Keratinocyte (primary cell): ENCODE measurements at regions not wholly inside any gene's neighbourhood (a gene's known extent, or its start where the extent isn't known, plus 50 kb on each side); places are given as distances from the start of the nearest gene placed in this dataset.

Source experiments
- DNase-seq: peaks from one replicate; pipeline ENCODE4 v3.0.0-alpha.2; 2011; ENCODE audit warnings: low read depth, missing footprints, low spot score
- FAIRE-seq: peaks from 2 replicates; lab custom pipeline; 2011; peaks lifted over from hg19 to GRCh38; lab: Jason Lieb, UNC
- H2AFZ ChIP-seq: 2 replicates; pipeline ENCODE4 v1.6.0; 2012; ENCODE audit warnings: low read length, control low read depth, inconsistent platforms; ENCODE audit not compliant: control insufficient read depth
- H3K27ac ChIP-seq: 2 replicates; pipeline ENCODE4 v1.5.1; 2011; ENCODE audit warnings: low read length; ENCODE audit not compliant: control insufficient read depth, insufficient read depth
- H3K27me3 ChIP-seq: 3 replicates; pipeline ENCODE4 v1.6.0; 2011; ENCODE audit warnings: low read length; ENCODE audit not compliant: control insufficient read depth, insufficient read depth; ENCODE audit errors: extremely low read depth
- H3K36me3 ChIP-seq, 2 experiments: 2 replicates in 1 of 2; 3 replicates in 1 of 2; pipeline ENCODE4 v1.5.1; 2011; ENCODE audit warnings: low read length in 2 of 2, mild to moderate bottlenecking in 1 of 2; ENCODE audit not compliant: control insufficient read depth in 2 of 2, insufficient read depth in 2 of 2; ENCODE audit errors: extremely low read depth in 1 of 2
- H3K4me1 ChIP-seq: 3 replicates; pipeline ENCODE4 v1.5.1; 2011; ENCODE audit warnings: low read length; ENCODE audit not compliant: control insufficient read depth, insufficient read depth; ENCODE audit errors: extremely low read depth
- H3K4me2 ChIP-seq: 3 replicates; pipeline ENCODE4 v1.6.0; 2011; ENCODE audit warnings: low read depth, low read length; ENCODE audit not compliant: control insufficient read depth, insufficient read depth; ENCODE audit errors: extremely low read depth
- H3K4me3 ChIP-seq, 3 experiments: fragments of 200-600 bp in 1 of 3; sonication (generic) in 1 of 3; 2 replicates in 2 of 3; 3 replicates in 1 of 3; pipeline ENCODE4 v1.5.1; 2011 to 2016; ENCODE audit warnings: low read length in 3 of 3, mild to moderate bottlenecking in 3 of 3, control low read depth in 2 of 3, inconsistent platforms in 1 of 3, low read depth in 1 of 3, mixed read lengths in 1 of 3, mixed run types in 1 of 3, moderate library complexity in 1 of 3; ENCODE audit not compliant: control insufficient read depth in 2 of 3, insufficient read depth in 2 of 3; ENCODE audit errors: extremely low read depth in 1 of 3
- H3K79me2 ChIP-seq: 2 replicates; pipeline ENCODE4 v1.6.0; 2012; ENCODE audit warnings: low read length; ENCODE audit not compliant: control insufficient read depth, insufficient read depth
- H3K9ac ChIP-seq: 3 replicates; pipeline ENCODE4 v1.6.0; 2011; ENCODE audit warnings: low read length; ENCODE audit not compliant: control insufficient read depth, insufficient read depth; ENCODE audit errors: extremely low read depth
- H3K9me1 ChIP-seq: 3 replicates; pipeline ENCODE4 v1.6.0; 2011; ENCODE audit warnings: low read length; ENCODE audit not compliant: control insufficient read depth, insufficient read depth; ENCODE audit errors: extremely low read depth
- H3K9me3 ChIP-seq: 2 replicates; pipeline ENCODE4 v1.5.1; 2012; ENCODE audit warnings: low read depth, low read length; ENCODE audit not compliant: control insufficient read depth
- H4K20me1 ChIP-seq: 3 replicates; pipeline ENCODE4 v1.6.0; 2011; ENCODE audit warnings: low read length; ENCODE audit not compliant: control insufficient read depth, insufficient read depth; ENCODE audit errors: extremely low read depth
- CTCF ChIP-seq, 3 experiments: IDR thresholded peaks in 1 of 3; conservative IDR thresholded peaks in 1 of 3; optimal IDR thresholded peaks in 1 of 3; 2 replicates in 2 of 3; 3 replicates in 1 of 3; pipeline versions ENCODE3 to v1.5.1; 2011; ENCODE audit warnings: low read length in 3 of 3, mild to moderate bottlenecking in 3 of 3, moderate library complexity in 2 of 3, control low read depth in 1 of 3, inconsistent platforms in 1 of 3; ENCODE audit not compliant: insufficient read depth in 2 of 3; ENCODE audit errors: extremely low read depth in 1 of 3
- EZH2 ChIP-seq: IDR thresholded peaks from one replicate; pipeline ENCODE4 v1.6.1; 2012; ENCODE audit warnings: inconsistent platforms, mild to moderate bottlenecking, low read length, moderate library complexity
- dilution Hi-C: fragments of 300-500 bp; cut with MboI; formaldehyde crosslinking; loops from one replicate; pipeline ENCODE4 v1.7.0; 2020; ENCODE audit warnings: low sequenced_read_pairs; ENCODE audit not compliant: extremely low pct_ligation_motif_present

- Histone ChIP-seq H4K20me1 (no peaks in the 10 kb centered on the region), H3K4me1 (no peaks in the 10 kb centered on the region), H2AFZ (no peak overlapping the region), H3K4me2 (no peak overlapping the region), H3K79me2 (no peaks in the 10 kb centered on the region), H3K27ac (no peak overlapping the region), H3K9me1 (no peaks in the 10 kb centered on the region), H3K27me3 (no peaks in the 10 kb centered on the region), H3K4me3 (no peak overlapping the region), H3K36me3 (no peaks in the 10 kb centered on the region), H3K9ac (no peak overlapping the region), H3K9me3 (no peaks in the 10 kb centered on the region)
- dilution Hi-C loops, result no loop called here
- FAIRE-seq (no peak), DNase-seq (no peak)
- TF ChIP-seq CTCF (optimal IDR thresholded peaks at IDR 0.05 in 1 of 3, IDR thresholded peaks at IDR 0.05 in 1 of 3, conservative IDR thresholded peaks at IDR 0.05 in 1 of 3; ENCODE audit: extremely low read depth in 1 of 3, insufficient read depth in 2 of 3, low read length in 3 of 3) (no peak), EZH2 (no peak)
Measured at GRCh38 chrX:94936722-94937121, 1262.7 kb downstream of the FAM133A start.

GRCh38 chrX:94937491-94937890 is 1263.5 kb downstream of the FAM133A start:
- H3K4me3 ChIP-seq, result no peak overlapping the region
- no peak for FAIRE-seq

More at GRCh38 chrX:94937491-94937890, 1263.5 kb downstream of the FAM133A start:
- no peaks in the 10 kb centered on the region for H3K9me1 ChIP-seq
- no peaks in the 10 kb centered on the region for H3K36me3 ChIP-seq
- DNase-seq, result no peak
- H3K4me1 ChIP-seq, result no peaks in the 10 kb centered on the region
- H3K27me3 ChIP-seq, result no peaks in the 10 kb centered on the region
- no peak overlapping the region for H3K9ac ChIP-seq
- no peak overlapping the region for H3K4me2 ChIP-seq
- no peaks in the 10 kb centered on the region for H3K79me2 ChIP-seq
- no peaks in the 10 kb centered on the region for H4K20me1 ChIP-seq
- H2AFZ ChIP-seq, result no peak overlapping the region
- H3K27ac ChIP-seq, result no peak overlapping the region
- TF ChIP-seq CTCF (optimal IDR thresholded peaks at IDR 0.05 in 1 of 3, IDR thresholded peaks at IDR 0.05 in 1 of 3, conservative IDR thresholded peaks at IDR 0.05 in 1 of 3; ENCODE audit: extremely low read depth in 1 of 3, insufficient read depth in 2 of 3, low read length in 3 of 3) (no peak), EZH2 (no peak)
- dilution Hi-C loops, result no loop called here
- H3K9me3 ChIP-seq, result no peaks in the 10 kb centered on the region
